Neural crest cell (in vitro differentiated cells): ENCODE measurements at regions not wholly inside any gene's neighbourhood (a gene's known extent, or its start where the extent isn't known, plus 50 kb on each side); places are given as distances from the start of the nearest gene placed in this dataset.
A peak's percentile ranks its signal among the peaks of the same experiment; 100 is the strongest.

Experiments used
- DNase-seq: peaks from one replicate; pipeline ENCODE4 v3.0.0; 2021; ENCODE audit warnings: low read depth, mixed read lengths, low spot score
- H3K27ac Mint-ChIP-seq: one replicate; pipeline ENCODE4 v1.8.0; 2021; ENCODE audit warnings: mild to moderate bottlenecking, mixed read lengths; ENCODE audit not compliant: unreplicated experiment
- H3K27me3 Mint-ChIP-seq: 2 replicates; pipeline ENCODE4 v1.8.0; 2021; ENCODE audit warnings: low read depth, mild to moderate bottlenecking, mixed read lengths
- H3K36me3 Mint-ChIP-seq: 2 replicates; pipeline ENCODE4 v1.8.0; 2021; ENCODE audit warnings: low read depth, mild to moderate bottlenecking, mixed read lengths
- H3K4me1 Mint-ChIP-seq: 2 replicates; pipeline ENCODE4 v1.8.0; 2021; ENCODE audit warnings: mixed read lengths
- H3K4me3 Mint-ChIP-seq: one replicate; pipeline ENCODE4 v1.8.0; 2021; ENCODE audit warnings: mild to moderate bottlenecking, mixed read lengths
- H3K9me3 Mint-ChIP-seq: 2 replicates; pipeline ENCODE4 v1.8.0; 2021; ENCODE audit warnings: mixed read lengths
- TF ChIP-seq, protein P1 (sequence below): fragments of 200-600 bp; sonication (generic); conservative IDR thresholded peaks from 2 replicates; pipeline ENCODE4 v1.5.0; 2021; ENCODE audit warnings: antibody characterized with exemption, mild to moderate bottlenecking

DNA sequence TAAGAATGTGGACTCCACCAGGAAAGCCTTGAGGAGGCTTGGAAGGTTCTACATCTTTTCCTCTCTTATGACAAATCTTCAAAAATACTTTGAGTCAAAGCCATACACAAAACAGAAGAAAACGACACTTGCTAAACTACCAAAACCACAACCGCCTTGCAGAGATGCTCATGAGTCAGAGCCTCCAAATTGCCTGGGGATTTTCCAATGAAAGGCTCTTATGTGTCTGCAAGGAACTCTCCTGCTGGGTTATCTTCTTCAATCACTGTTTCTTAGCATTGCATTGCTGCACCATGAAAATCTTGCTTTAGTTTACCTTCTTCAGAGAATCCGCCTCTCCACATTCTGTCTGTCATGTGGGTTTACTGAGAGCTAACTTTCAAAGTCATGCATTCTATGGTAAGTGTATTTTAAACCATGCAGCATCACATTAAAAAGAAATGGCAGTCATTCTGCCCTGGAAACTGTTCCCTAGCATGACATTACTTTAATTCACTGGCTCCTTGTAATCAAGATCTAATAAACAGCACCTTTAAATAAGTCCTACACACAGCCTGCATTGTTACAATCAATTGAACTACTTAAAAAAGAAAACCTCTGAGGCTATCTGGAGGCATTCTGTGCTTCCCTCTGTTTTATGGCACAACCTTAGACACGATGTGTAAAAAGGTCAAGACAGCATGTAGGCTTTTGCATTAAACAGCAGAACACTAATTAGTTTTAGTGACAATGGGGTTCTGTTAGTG is 210.0 kb upstream of the FOXD3 start:
- no peaks in the 10 kb centered on the region for H3K9me3 Mint-ChIP-seq
- peak overlapping the region; percentile 17 for H3K4me3 Mint-ChIP-seq
- H3K27me3 Mint-ChIP-seq, result peaks cover 73% of the 10 kb centered on the region
- peaks cover 35% of the 10 kb centered on the region for H3K4me1 Mint-ChIP-seq
- H3K36me3 Mint-ChIP-seq, result no peaks in the 10 kb centered on the region
- TF ChIP-seq, protein P1, sequence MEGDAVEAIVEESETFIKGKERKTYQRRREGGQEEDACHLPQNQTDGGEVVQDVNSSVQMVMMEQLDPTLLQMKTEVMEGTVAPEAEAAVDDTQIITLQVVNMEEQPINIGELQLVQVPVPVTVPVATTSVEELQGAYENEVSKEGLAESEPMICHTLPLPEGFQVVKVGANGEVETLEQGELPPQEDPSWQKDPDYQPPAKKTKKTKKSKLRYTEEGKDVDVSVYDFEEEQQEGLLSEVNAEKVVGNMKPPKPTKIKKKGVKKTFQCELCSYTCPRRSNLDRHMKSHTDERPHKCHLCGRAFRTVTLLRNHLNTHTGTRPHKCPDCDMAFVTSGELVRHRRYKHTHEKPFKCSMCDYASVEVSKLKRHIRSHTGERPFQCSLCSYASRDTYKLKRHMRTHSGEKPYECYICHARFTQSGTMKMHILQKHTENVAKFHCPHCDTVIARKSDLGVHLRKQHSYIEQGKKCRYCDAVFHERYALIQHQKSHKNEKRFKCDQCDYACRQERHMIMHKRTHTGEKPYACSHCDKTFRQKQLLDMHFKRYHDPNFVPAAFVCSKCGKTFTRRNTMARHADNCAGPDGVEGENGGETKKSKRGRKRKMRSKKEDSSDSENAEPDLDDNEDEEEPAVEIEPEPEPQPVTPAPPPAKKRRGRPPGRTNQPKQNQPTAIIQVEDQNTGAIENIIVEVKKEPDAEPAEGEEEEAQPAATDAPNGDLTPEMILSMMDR, result no peak
- DNase-seq, result no peak
- peak overlapping the region; percentile 10 for H3K27ac Mint-ChIP-seq

DNA sequence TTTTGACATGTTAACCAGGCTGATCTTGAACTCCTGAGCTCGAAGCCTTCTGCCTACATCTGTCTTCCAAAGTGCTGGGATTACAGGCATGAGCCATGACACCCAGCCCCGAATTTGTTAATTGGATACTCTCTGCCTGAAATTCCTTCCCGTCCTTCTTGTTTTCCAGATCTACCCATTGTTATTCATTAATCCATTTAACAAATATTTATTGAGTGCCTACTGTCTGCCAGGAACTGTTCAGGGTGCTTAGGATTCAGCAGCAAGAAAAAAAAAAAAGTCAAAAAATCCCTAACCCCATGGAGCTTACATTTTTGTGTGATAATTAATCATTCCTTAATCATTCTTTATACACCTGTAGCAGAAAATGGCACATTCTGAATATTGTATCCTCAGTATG is 206.8 kb upstream of the FOXD3 start:
- Mint-ChIP-seq H3K36me3 (no peaks in the 10 kb centered on the region), H3K4me1 (peaks cover 32% of the 10 kb centered on the region), H3K4me3 (no peak overlapping the region), H3K27me3 (peaks cover 75% of the 10 kb centered on the region), H3K27ac (no peak overlapping the region), H3K9me3 (no peaks in the 10 kb centered on the region)
- TF ChIP-seq, protein P1, result no peak
- DNase-seq, result no peak

DNA sequence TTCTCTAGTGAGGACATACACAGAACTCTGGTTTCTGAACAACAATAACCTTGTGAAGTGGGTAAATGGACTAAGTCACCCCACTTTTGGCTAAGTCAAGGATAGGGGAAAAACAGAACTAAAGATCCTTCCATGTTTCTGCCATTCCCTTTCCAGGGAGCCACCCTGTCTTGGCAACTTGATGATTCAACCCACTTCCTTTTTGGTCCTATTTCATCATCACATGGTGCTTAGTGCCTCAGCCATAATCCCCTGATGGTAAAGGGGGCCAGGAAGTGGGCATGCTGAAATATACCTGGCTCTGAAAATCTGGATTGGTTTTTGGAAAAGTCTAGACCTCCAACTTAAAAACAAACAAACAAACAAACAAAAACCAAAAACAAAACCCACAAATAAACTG is 206.4 kb upstream of the FOXD3 start:
- no peak overlapping the region for H3K4me3 Mint-ChIP-seq
- no peaks in the 10 kb centered on the region for H3K36me3 Mint-ChIP-seq
- H3K27ac Mint-ChIP-seq, result no peak overlapping the region
- DNase-seq, result no peak
- TF ChIP-seq, protein P1, result no peak
- peaks cover 74% of the 10 kb centered on the region for H3K27me3 Mint-ChIP-seq
- no peaks in the 10 kb centered on the region for H3K9me3 Mint-ChIP-seq
- peaks cover 31% of the 10 kb centered on the region for H3K4me1 Mint-ChIP-seq

DNA sequence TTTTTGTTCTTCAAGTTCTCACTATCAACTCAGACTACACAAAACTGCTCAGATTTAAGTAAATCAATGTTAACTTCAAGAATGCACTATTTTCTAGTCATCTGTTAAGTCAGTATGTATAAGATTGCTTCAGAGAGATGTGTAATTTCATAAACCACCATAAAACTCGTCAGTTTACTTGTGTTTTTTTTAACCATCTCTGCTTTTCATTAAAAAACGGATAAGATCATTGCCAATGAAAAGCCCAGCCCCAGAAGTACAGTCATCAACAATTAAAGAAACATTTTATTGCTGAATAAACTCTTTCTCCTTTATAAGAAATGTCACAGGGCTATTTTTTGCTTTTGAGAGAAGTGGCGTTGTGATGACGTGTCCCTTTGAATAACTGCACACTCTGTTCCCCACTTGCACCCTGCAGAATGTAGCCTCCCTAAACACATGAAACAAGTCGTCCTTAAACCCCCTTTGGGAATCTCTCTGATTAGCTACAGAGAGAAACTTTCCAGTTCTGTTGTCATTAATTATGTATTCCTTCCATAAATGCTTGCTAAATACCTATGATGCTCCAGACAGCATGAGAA is 202.7 kb upstream of the FOXD3 start:
- peaks cover 39% of the 10 kb centered on the region for H3K4me1 Mint-ChIP-seq
- TF ChIP-seq, protein P1, result no peak
- H3K27ac Mint-ChIP-seq, result no peak overlapping the region
- H3K27me3 Mint-ChIP-seq, result peaks cover 76% of the 10 kb centered on the region
- H3K9me3 Mint-ChIP-seq, result no peaks in the 10 kb centered on the region
- no peak overlapping the region for H3K4me3 Mint-ChIP-seq
- DNase-seq, result no peak
- H3K36me3 Mint-ChIP-seq, result no peaks in the 10 kb centered on the region

DNA sequence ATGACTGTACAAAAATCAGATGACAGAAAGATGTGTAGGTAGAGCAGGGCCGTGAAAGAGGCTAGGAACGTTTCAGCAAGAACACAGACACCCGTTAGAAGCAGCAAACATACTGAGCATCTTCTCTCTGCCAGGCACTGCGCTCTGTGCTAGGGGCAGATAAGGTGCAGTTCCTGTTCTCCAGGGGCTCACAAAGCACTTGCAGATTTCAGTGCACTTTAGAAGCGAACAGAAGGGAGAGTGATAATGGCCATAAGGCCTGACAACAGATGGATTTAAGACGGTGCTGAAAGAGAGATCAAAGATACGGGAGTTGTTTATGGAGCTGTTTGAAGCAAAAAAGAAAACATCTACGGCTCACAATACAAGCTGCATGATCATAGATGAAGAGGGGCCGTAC is 200.3 kb upstream of the FOXD3 start:
- Mint-ChIP-seq H3K27me3 (peaks cover 71% of the 10 kb centered on the region), H3K9me3 (no peaks in the 10 kb centered on the region), H3K4me1 (peaks cover 57% of the 10 kb centered on the region), H3K27ac (peak overlapping the region; percentile 36), H3K36me3 (no peaks in the 10 kb centered on the region), H3K4me3 (peak overlapping the region; percentile 4)
- DNase-seq, result no peak
- TF ChIP-seq, protein P1, result no peak
